GM19324 (cell line): ENCODE measurements at regions not wholly inside any gene's neighbourhood (a gene's known extent, or its start where the extent isn't known, plus 50 kb on each side); places are given as distances from the start of the nearest gene placed in this dataset.

Experiments
- ATAC-seq: cut with Tn5 transposase; IDR thresholded peaks from one replicate; pipeline ENCODE4 v1.9.1; 2021; ENCODE audit warnings: mild to moderate bottlenecking, moderate library complexity; ENCODE audit not compliant: unreplicated experiment, low FRiP score

GRCh38 chr11:29959488-29959887, 57.3 kb downstream of the KCNA4 start:
- no peak for ATAC-seq

GRCh38 chr11:29957431-29957830, 59.4 kb downstream of the KCNA4 start:
- no peak for ATAC-seq

GRCh38 chr11:29956076-29956556, 60.7 kb downstream of the KCNA4 start:
- ATAC-seq: no peak

DNA sequence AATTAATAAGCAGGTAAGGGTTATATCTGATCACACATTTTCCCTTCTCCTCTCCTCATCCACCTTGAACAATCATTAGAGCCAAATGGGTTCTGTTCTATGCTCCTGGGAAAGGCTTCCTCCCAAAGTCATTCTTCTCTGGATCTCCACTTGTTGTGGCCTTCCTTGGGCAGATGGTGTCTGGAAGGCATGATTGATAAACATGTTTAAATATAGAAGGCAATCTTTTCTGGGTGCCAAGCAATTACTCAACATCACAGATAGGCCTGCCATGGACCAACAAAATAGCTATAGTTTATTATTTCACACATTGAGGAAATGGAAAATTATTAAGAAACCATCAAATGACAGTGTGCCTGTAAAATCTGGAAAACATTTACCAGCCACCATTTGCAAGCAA, 73.5 kb downstream of the KCNA4 start:
- ATAC-seq: no peak

DNA sequence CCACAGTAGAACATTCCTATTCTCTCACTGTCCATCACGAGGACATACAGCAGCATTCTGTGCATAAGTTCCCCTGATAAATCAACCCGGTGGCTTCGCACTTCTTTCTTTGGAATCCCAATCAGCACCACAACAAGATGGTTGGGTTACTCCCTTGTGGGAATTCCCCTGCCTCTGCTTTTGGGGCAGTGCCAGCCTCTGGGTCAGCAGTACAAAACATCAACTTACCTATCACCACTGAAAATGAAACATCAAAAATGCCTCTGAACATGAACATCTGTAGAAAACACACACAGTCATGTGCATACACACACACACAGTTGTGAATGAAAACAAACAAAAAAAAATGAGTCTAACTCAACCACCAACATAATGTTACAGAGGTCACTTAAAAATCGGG, 79.3 kb downstream of the KCNA4 start:
- no peak for ATAC-seq

GRCh38 chr11:29934115-29934638, 82.7 kb downstream of the KCNA4 start:
- no peak for ATAC-seq

DNA sequence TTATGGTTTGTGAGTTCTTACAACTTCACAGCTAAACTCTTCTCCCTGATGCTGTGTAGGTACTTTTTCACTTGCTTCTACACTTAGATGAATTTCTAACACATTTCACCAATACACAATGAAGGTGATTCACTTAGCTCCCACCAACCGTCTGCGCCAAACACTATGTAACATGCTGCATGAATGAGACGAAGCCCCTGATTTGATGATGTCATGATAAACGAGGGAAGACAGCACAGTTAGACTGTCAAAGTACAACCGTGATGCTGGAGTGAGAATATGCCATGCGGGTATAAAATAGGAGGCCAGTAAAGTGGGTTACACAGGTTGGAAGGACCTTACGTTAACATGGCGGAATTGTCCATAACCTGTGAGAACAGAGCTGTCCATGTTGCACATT, 100.8 kb downstream of the KCNA4 start:
- no peak for ATAC-seq

GRCh38 chr11:29914203-29914930, 102.5 kb downstream of the KCNA4 start:
- ATAC-seq: no peak

DNA sequence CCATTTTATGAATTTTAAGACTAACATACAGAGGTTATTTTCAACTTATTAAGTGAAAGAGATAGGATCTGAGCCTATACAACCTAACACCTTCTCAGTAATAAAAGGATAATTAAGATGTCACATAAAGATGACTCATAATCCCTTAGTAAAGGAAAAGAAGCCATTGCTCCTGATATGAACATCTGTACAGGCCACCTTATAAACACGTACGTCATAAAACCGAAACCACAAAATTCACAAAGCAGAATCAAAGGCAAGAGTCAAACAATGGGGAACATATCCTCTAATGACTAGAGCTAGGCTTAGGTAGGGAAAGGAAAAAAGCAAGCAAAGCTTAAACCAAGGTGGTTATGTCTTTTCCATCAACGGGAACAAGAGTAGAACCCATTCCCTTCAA, 103.5 kb downstream of the KCNA4 start:
- ATAC-seq: no peak

GRCh38 chr11:29900382-29900781, 116.4 kb downstream of the KCNA4 start:
- no peak for ATAC-seq

DNA sequence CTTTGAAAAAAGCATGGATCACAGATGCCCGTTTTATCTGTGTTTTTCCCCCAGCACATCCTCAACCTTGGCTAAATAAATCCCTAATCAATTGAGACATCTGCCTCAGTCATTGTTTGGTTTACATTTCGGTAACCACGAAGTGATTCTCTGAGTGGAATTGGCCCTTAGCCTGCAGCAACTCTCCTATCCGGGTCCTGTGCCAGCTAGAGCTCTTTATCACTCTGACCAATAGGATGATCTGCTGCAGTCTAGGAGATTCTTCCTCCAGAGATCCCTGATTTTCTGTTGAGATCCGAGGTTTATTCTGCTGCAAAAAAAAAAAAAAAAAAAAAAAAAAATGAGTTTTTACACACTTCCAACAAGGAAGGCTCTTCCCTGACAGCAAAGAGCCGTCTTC, 137.3 kb downstream of the KCNA4 start:
- ATAC-seq: no peak

DNA sequence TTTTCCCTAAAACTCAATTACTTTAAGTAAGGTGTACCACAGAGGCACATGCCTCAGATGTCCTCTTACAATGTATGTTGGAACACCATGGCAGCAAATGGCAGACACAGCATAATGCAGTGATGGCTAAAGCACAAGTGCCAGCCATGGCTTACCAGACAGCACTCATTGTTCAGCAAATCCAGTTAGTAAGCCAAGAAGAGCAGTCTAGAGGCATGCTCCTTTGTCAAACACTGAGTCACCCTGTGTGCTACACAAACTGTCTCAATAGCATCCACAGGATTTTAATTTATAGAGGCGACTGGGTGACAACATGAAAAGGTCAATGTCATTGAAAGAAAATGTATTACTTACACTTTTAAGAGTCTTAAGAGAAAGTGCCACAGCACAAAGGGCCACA, 140.6 kb downstream of the KCNA4 start:
- no peak for ATAC-seq

- ATAC-seq: no peak
These were observed 169.6 kb downstream of the KCNA4 start for GRCh38 chr11:29847219-29847618.

- ATAC-seq: no peak
These were observed 172.0 kb downstream of the KCNA4 start for GRCh38 chr11:29844701-29845379.

DNA sequence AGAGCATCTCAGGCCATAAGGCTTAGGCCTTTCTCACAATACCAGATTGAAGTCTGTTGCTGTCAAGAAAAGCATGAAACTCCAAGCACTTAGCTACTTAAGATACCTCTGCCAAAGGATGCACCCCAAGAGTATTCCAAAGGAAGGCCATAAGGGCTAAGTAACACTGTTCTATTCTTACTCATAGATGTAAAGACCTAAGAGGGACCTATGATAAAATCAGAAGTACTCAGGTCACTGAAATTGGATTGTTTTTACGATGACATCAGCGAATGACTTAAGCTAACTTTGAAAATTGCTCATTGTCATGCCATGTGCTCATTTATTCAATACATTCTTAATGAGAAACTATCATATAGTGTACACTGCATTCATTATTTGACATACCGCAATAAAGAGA, 172.8 kb downstream of the KCNA4 start:
- ATAC-seq: no peak

- ATAC-seq: no peak
These were observed 174.8 kb downstream of the KCNA4 start for GRCh38 chr11:29842061-29842460.

GRCh38 chr11:29826878-29827277, 190.0 kb downstream of the KCNA4 start:
- no peak for ATAC-seq

GRCh38 chr11:29816359-29816758, 200.5 kb downstream of the KCNA4 start:
- ATAC-seq: no peak

- ATAC-seq: no peak
These were observed 207.7 kb downstream of the KCNA4 start for GRCh38 chr11:29809121-29809520.

DNA sequence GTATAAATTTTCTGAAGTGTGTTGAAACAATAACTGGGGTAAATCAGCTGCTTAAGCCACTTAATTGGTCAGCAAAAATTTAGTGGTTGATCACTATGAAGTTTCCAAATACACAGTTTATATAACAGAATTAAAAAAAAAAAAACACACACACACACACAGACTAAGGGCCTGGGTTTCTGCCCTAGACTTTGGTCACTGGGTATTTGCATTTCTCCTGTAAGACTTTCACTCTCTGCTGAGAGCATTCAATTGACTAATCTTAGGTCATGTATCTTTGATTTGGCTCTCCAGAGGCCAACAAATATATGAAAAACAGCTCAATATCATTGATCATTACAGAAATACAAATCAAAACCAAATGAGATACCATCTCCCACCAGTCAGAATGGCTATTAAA, 214.3 kb downstream of the KCNA4 start:
- no peak for ATAC-seq

DNA sequence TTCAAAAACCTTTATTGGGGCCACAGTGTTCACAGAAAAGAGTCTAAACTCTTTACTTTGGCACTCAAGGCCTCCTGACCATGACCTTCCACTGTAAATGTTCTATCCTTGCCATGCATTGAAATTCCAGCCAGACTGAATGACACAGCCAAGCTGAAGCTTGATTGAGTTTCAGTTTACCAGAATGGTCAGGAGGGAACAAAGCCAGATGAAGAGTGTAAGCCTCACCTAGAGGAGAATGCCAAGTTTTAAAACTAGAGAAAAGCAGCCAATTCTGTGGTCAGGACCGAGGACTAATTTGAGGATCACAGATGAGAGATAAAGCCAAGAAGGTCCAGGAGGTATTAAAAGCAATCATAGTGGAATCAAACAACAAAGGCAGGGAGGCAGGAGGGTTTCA, 215.3 kb downstream of the KCNA4 start:
- ATAC-seq: no peak

- ATAC-seq: no peak
These were observed 230.7 kb downstream of the KCNA4 start for GRCh38 chr11:29786092-29786491.
